Liver (tissue), 8 donors: ENCODE measurements at regions not wholly inside any gene's neighbourhood (a gene's known extent, or its start where the extent isn't known, plus 50 kb on each side); places are given as distances from the start of the nearest gene placed in this dataset.

Source experiments
- DNase-seq: peaks from one replicate; pipeline ENCODE4 v3.0.0-alpha.2; 2017; ENCODE audit warnings: low spot score
- H3K27ac ChIP-seq, 2 donors: one replicate each; pipeline ENCODE4 v1.7.0; 2013; ENCODE audit warnings: inconsistent platforms in 2 of 2, low read length in 2 of 2, control low read depth in 1 of 2, low read depth in 1 of 2, mild to moderate bottlenecking in 1 of 2
- H3K27me3 ChIP-seq, 4 donors: one replicate each; pipeline versions ENCODE4 v1.6.1 to v1.7.0; 2013; ENCODE audit warnings: low read length in 3 of 4, inconsistent platforms in 1 of 4, mild to moderate bottlenecking in 1 of 4, moderate library complexity in 1 of 4; ENCODE audit not compliant: control insufficient read depth in 4 of 4, insufficient read depth in 4 of 4
- H3K36me3 ChIP-seq, 4 donors: one replicate each; pipeline versions ENCODE4 v1.6.1 to v1.7.0; 2013; ENCODE audit warnings: low read length in 3 of 4, mild to moderate bottlenecking in 3 of 4, low read depth in 1 of 4, moderate library complexity in 1 of 4; ENCODE audit not compliant: control insufficient read depth in 4 of 4, insufficient read depth in 3 of 4
- H3K4me1 ChIP-seq, 4 donors: one replicate each; pipeline versions ENCODE4 v1.6.1 to v1.7.0; 2013; ENCODE audit warnings: low read length in 3 of 4, mild to moderate bottlenecking in 3 of 4, moderate library complexity in 1 of 4; ENCODE audit not compliant: control insufficient read depth in 4 of 4, insufficient read depth in 4 of 4
- H3K4me3 ChIP-seq, 3 donors: one replicate each; pipeline versions ENCODE4 v1.6.1 to v1.7.0; 2013; ENCODE audit warnings: low read length in 3 of 3, control low read depth in 1 of 3, low read depth in 1 of 3, mild to moderate bottlenecking in 1 of 3
- H3K9ac ChIP-seq, 2 donors: one replicate each; pipeline ENCODE4 v1.7.0; 2013; ENCODE audit warnings: low read length in 2 of 2, mild to moderate bottlenecking in 2 of 2, moderate library complexity in 2 of 2, control low read depth in 1 of 2, low read depth in 1 of 2
- H3K9me3 ChIP-seq, 4 donors: one replicate each; pipeline versions ENCODE4 v1.6.1 to v1.7.0; 2013; ENCODE audit warnings: low read length in 3 of 4; ENCODE audit not compliant: control insufficient read depth in 4 of 4
- ATF3 ChIP-seq: IDR thresholded peaks from 2 replicates; pipeline ENCODE4 v1.6.1; 2016; ENCODE audit warnings: antibody characterized with exemption
- CTCF ChIP-seq: fragments of 150-350 bp; IDR thresholded peaks from 2 replicates; pipeline ENCODE4 v1.5.1; 2017; ENCODE audit warnings: improper control_type of control experiment, low read depth, low read length; ENCODE audit not compliant: missing input control
- EGR1 ChIP-seq, 2 donors: IDR thresholded peaks; 2 replicates each; pipeline ENCODE4 v1.6.1; 2016 to 2018; ENCODE audit warnings: antibody characterized with exemption in 2 of 2, low read depth in 2 of 2
- FOXA2 ChIP-seq: IDR thresholded peaks from 2 replicates; pipeline ENCODE4 v1.6.1; 2016; ENCODE audit warnings: antibody characterized with exemption
- GABPA ChIP-seq, 2 donors: IDR thresholded peaks in 1 of 2; conservative IDR thresholded peaks in 1 of 2; 2 replicates each; pipeline ENCODE4 v1.6.1; 2016; ENCODE audit warnings: antibody characterized with exemption in 2 of 2, mild to moderate bottlenecking in 1 of 2, moderate library complexity in 1 of 2
- HNF4A ChIP-seq, 2 donors: conservative IDR thresholded peaks; 2 replicates each; pipeline ENCODE4 v1.6.1; 2016; ENCODE audit warnings: antibody characterized with exemption in 2 of 2, mild to moderate bottlenecking in 2 of 2
- HNF4G ChIP-seq: IDR thresholded peaks from 2 replicates; pipeline ENCODE4 v1.6.1; 2016; ENCODE audit warnings: antibody characterized with exemption
- MAX ChIP-seq: IDR thresholded peaks from 2 replicates; pipeline ENCODE4 v1.6.1; 2016; ENCODE audit warnings: antibody characterized with exemption
- NR2F2 ChIP-seq: IDR thresholded peaks from 2 replicates; pipeline ENCODE4 v1.6.1; 2016; ENCODE audit warnings: antibody characterized with exemption
- REST ChIP-seq: IDR thresholded peaks from 2 replicates; pipeline ENCODE4 v1.6.1; 2016; ENCODE audit warnings: antibody characterized with exemption, mild to moderate bottlenecking
- RXRA ChIP-seq, 2 donors: IDR thresholded peaks; 2 replicates each; pipeline ENCODE4 v1.6.1; 2017 to 2018; ENCODE audit warnings: antibody characterized with exemption in 2 of 2, mild to moderate bottlenecking in 1 of 2
- SP1 ChIP-seq: IDR thresholded peaks from 2 replicates; pipeline ENCODE4 v1.6.1; 2018; ENCODE audit warnings: antibody characterized with exemption, mild to moderate bottlenecking
- TAF1 ChIP-seq: conservative IDR thresholded peaks from 2 replicates; pipeline ENCODE4 v1.6.1; 2016; ENCODE audit warnings: antibody characterized with exemption, mild to moderate bottlenecking
- YY1 ChIP-seq: IDR thresholded peaks from 2 replicates; pipeline ENCODE4 v1.6.1; 2016; ENCODE audit warnings: antibody characterized with exemption, mild to moderate bottlenecking
- ZBTB33 ChIP-seq: IDR thresholded peaks from 2 replicates; pipeline ENCODE4 v1.6.1; 2016; ENCODE audit warnings: antibody characterized with exemption
- WGBS: extraction: QIAGEN DNeasy Blood & Tissue Kit; methylation state at CpG from one replicate; pipeline ENCODE4 v1.1.7; 2013; 5-methylcytosine and 5-hydroxymethylcytosine counted together
- donor health status: healthy.
- donor health status: healthy.
- donor health status: healthy.
- donor health status: healthy.
- donor health status: healthy.

- H3K4me1 ChIP-seq = no peaks in the 10 kb centered on the region
Measured at GRCh38 chr6:43934183-43934802, 164.3 kb downstream of the VEGFA start.

More at GRCh38 chr6:43934183-43934802, 164.3 kb downstream of the VEGFA start:
- H3K9ac ChIP-seq = no peak overlapping the region
- TF ChIP-seq HNF4G (no peak), NR2F2 (no peak), REST (no peak), SP1 (no peak), ATF3 (no peak), MAX (no peak), FOXA2 (no peak), ZBTB33 (no peak), YY1 (no peak), RXRA (IDR thresholded peaks at IDR 0.05) (no peak), HNF4A (conservative IDR thresholded peaks at IDR 0.05) (no peak), TAF1 (no peak), CTCF (no peak), GABPA (IDR thresholded peaks at IDR 0.05 in 1 of 2, conservative IDR thresholded peaks at IDR 0.05 in 1 of 2) (no peak), EGR1 (IDR thresholded peaks at IDR 0.05; ENCODE audit: low read depth in 2 of 2) (no peak)
- 96% methylated on average over 4 of the region's 4 CpGs for WGBS
- H3K4me3 ChIP-seq = no peak overlapping the region
- H3K36me3 ChIP-seq = no peaks in the 10 kb centered on the region
- no peaks in the 10 kb centered on the region for H3K27me3 ChIP-seq
- DNase-seq = no peak
- H3K27ac ChIP-seq = no peak overlapping the region
- no peaks in the 10 kb centered on the region for H3K9me3 ChIP-seq
